ENCODE measurements at regions not wholly inside any gene's neighbourhood (a gene's known extent, or its start where the extent isn't known, plus 50 kb on each side); places are given as distances from the start of the nearest gene placed in this dataset.

- Histone ChIP-seq H3K9me3 (no peaks in the 10 kb centered on the region), H3K4me3 (no peak overlapping the region), H3K27me3 (no peaks in the 10 kb centered on the region), H3K4me1 (no peaks in the 10 kb centered on the region), H3K36me3 (ENCODE audit: low read depth, missing control alignments) (no peaks in the 10 kb centered on the region), H3K27ac (no peak overlapping the region)
- no peak for DNase-seq
- TF ChIP-seq CTCF (IDR thresholded peaks at IDR 0.05) (no peak), POLR2A (IDR thresholded peaks at IDR 0.05) (no peak)
- intact Hi-C loops (cut with DNase I; ENCODE audit: low total_unique reads), result no loop called here
- WGBS, 2 donors, result 75 to 87% methylated on average over 10 of the region's 10 CpGs
These were observed 142.9 kb upstream of the PFKP start for GRCh38 chr10:2924431-2924830.

- H3K4me1 ChIP-seq, result no peaks in the 10 kb centered on the region
- intact Hi-C loops (cut with DNase I; ENCODE audit: low total_unique reads), result no loop called here
- TF ChIP-seq CTCF (IDR thresholded peaks at IDR 0.05), result no peak
- TF ChIP-seq POLR2A (IDR thresholded peaks at IDR 0.05), result no peak
- H3K27me3 ChIP-seq, result no peaks in the 10 kb centered on the region
- no peak for DNase-seq
- WGBS, 2 donors, result 62 to 73% methylated on average over 26 of the region's 26 CpGs
- no peak overlapping the region for H3K27ac ChIP-seq
- no peaks in the 10 kb centered on the region for H3K9me3 ChIP-seq
- H3K36me3 ChIP-seq (ENCODE audit: low read depth, missing control alignments), result no peaks in the 10 kb centered on the region
- H3K4me3 ChIP-seq, result no peak overlapping the region
These were observed 145.2 kb upstream of the PFKP start for GRCh38 chr10:2921956-2922680.

- no peaks in the 10 kb centered on the region for H3K27me3 ChIP-seq
- intact Hi-C loops (cut with DNase I; ENCODE audit: low total_unique reads), result no loop called here
- no peaks in the 10 kb centered on the region for H3K9me3 ChIP-seq
- H3K27ac ChIP-seq, result no peak overlapping the region
- H3K4me3 ChIP-seq, result no peak overlapping the region
- WGBS, 2 donors, result 61 to 68% methylated on average over 6 of the region's 6 CpGs
- no peak for DNase-seq
- H3K36me3 ChIP-seq (ENCODE audit: low read depth, missing control alignments), result no peaks in the 10 kb centered on the region
- TF ChIP-seq CTCF (IDR thresholded peaks at IDR 0.05), result no peak
- TF ChIP-seq POLR2A (IDR thresholded peaks at IDR 0.05), result no peak
- H3K4me1 ChIP-seq, result no peaks in the 10 kb centered on the region
These were observed 146.7 kb upstream of the PFKP start for GRCh38 chr10:2920637-2921036.

GRCh38 chr10:2920168-2920567 lies 147.2 kb upstream of the PFKP start:
- DNase-seq, result no peak
- TF ChIP-seq CTCF (IDR thresholded peaks at IDR 0.05) (no peak), POLR2A (IDR thresholded peaks at IDR 0.05) (no peak)
- intact Hi-C loops (cut with DNase I; ENCODE audit: low total_unique reads), result no loop called here
- no peaks in the 10 kb centered on the region for H3K9me3 ChIP-seq
- no peaks in the 10 kb centered on the region for H3K36me3 ChIP-seq (ENCODE audit: low read depth, missing control alignments)
- H3K4me1 ChIP-seq, result no peaks in the 10 kb centered on the region
- WGBS, 2 donors, result 35 to 39% methylated on average over 3 of the region's 3 CpGs
- H3K27me3 ChIP-seq, result no peaks in the 10 kb centered on the region
- no peak overlapping the region for H3K27ac ChIP-seq
- no peak overlapping the region for H3K4me3 ChIP-seq

GRCh38 chr10:2919016-2919415 lies 148.3 kb upstream of the PFKP start:
- H3K4me3 ChIP-seq, result no peak overlapping the region
- no peak overlapping the region for H3K27ac ChIP-seq
- TF ChIP-seq CTCF (IDR thresholded peaks at IDR 0.05) (no peak), POLR2A (IDR thresholded peaks at IDR 0.05) (no peak)
- H3K36me3 ChIP-seq (ENCODE audit: low read depth, missing control alignments), result no peaks in the 10 kb centered on the region
- intact Hi-C loops (cut with DNase I; ENCODE audit: low total_unique reads), result no loop called here
- 82 to 90% methylated on average over 2 of the region's 2 CpGs for WGBS, 2 donors
- H3K27me3 ChIP-seq, result no peaks in the 10 kb centered on the region
- no peaks in the 10 kb centered on the region for H3K4me1 ChIP-seq
- no peaks in the 10 kb centered on the region for H3K9me3 ChIP-seq
- DNase-seq, result no peak
